GM21529 (cell line): ENCODE measurements at regions not wholly inside any gene's neighbourhood (a gene's known extent, or its start where the extent isn't known, plus 50 kb on each side); places are given as distances from the start of the nearest gene placed in this dataset.
"Not testable (repeated sequence)": the region's sequence is repeated elsewhere in the genome, so short reads cannot be mapped to it uniquely, and the experiment has no call there.

Experiments used
- ATAC-seq: cut with Tn5 transposase; IDR thresholded peaks from one replicate; pipeline ENCODE4 v1.9.1; 2021; ENCODE audit not compliant: unreplicated experiment

- no peak for ATAC-seq
Measured at GRCh38 chr10:60621018-60621417, 157.3 kb upstream of the CDK1 start.

- ATAC-seq, result no peak
Measured at GRCh38 chr10:60618861-60619260, 159.4 kb upstream of the CDK1 start.

GRCh38 chr10:60615541-60615940 lies 162.7 kb upstream of the CDK1 start:
- ATAC-seq, result no peak

- no peak for ATAC-seq
Measured at GRCh38 chr10:60614363-60614762, 163.9 kb upstream of the CDK1 start.

GRCh38 chr10:60613434-60613833 lies 164.8 kb upstream of the CDK1 start:
- ATAC-seq, result no peak

- no peak for ATAC-seq
Measured at GRCh38 chr10:60611291-60611747, 167.0 kb upstream of the CDK1 start.

GRCh38 chr10:60607372-60607771 lies 170.9 kb upstream of the CDK1 start:
- ATAC-seq, result no peak

- ATAC-seq, result no peak
Measured at GRCh38 chr10:60606343-60607080, 171.8 kb upstream of the CDK1 start.

- no peak for ATAC-seq
Measured at GRCh38 chr10:60605476-60605875, 172.8 kb upstream of the CDK1 start.

GRCh38 chr10:60604342-60604741 lies 173.9 kb upstream of the CDK1 start:
- ATAC-seq, result no peak

GRCh38 chr10:60597513-60597912 lies 180.8 kb upstream of the CDK1 start:
- no peak for ATAC-seq

GRCh38 chr10:60595852-60596251 lies 182.4 kb upstream of the CDK1 start:
- no peak for ATAC-seq

- ATAC-seq, result no peak
Measured at GRCh38 chr10:60594476-60595051, 183.7 kb upstream of the CDK1 start.

- no peak for ATAC-seq
Measured at GRCh38 chr10:60591119-60591518, 187.2 kb upstream of the CDK1 start.

- no peak for ATAC-seq
Measured at GRCh38 chr10:60589376-60589775, 188.9 kb upstream of the CDK1 start.

- ATAC-seq, result not testable (repeated sequence)
Measured at GRCh38 chr10:60581782-60582181, 192.1 kb upstream of the ANK3 start.

GRCh38 chr10:60578217-60578616 lies 188.5 kb upstream of the ANK3 start:
- no peak for ATAC-seq

- no peak for ATAC-seq
Measured at GRCh38 chr10:60576130-60577069, 186.7 kb upstream of the ANK3 start.

GRCh38 chr10:60575105-60575504 lies 185.4 kb upstream of the ANK3 start:
- no peak for ATAC-seq

- no peak for ATAC-seq
Measured at GRCh38 chr10:60574388-60574787, 184.7 kb upstream of the ANK3 start.

GRCh38 chr10:60573336-60573735 lies 183.7 kb upstream of the ANK3 start:
- ATAC-seq, result no peak
